GM19043 (cell line): ENCODE measurements at regions not wholly inside any gene's neighbourhood (a gene's known extent, or its start where the extent isn't known, plus 50 kb on each side); places are given as distances from the start of the nearest gene placed in this dataset.
"Not testable (repeated sequence)": the region's sequence is repeated elsewhere in the genome, so short reads cannot be mapped to it uniquely, and the experiment has no call there.

ENCODE experiments used
- ATAC-seq: cut with Tn5 transposase; IDR thresholded peaks from one replicate; pipeline ENCODE4 v1.9.1; 2021; ENCODE audit warnings: low read depth; ENCODE audit not compliant: unreplicated experiment

DNA sequence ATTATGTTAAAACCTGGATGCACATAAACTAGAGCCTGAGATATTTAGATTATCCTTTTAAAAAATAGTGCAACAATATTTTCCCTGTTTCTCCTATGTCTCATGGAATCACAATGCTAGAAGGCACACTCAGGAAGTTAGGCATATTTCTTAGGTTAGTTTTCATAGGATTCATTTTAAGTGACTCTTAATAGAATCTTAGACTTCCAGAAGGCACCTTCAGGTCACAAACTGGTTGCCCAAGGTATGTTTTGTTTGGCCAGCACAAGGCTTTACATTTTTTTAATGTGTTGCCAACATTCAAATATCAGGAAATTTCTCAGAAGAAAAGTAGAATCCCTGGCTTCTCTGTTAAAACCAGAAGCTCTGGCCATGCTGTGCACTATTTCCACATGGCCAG, 129.3 kb downstream of the LNPK start:
- ATAC-seq = no peak

DNA sequence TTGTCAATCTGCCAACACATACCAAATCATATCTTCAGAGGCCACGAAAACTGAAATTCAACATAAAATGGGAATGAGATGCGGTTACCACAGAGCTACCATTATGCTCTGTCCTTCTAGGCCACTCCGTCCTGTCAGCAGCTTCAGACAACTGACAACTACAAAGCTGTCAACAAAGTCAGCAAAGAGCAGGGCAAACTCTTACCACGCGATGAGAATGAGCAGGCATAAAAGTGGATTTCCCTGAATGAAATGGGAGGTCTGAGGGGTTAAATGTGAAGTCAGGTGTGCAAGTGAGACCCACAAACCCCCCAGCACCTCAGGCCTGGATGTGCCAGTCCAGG, 130.1 kb downstream of the LNPK start:
- no peak for ATAC-seq

DNA sequence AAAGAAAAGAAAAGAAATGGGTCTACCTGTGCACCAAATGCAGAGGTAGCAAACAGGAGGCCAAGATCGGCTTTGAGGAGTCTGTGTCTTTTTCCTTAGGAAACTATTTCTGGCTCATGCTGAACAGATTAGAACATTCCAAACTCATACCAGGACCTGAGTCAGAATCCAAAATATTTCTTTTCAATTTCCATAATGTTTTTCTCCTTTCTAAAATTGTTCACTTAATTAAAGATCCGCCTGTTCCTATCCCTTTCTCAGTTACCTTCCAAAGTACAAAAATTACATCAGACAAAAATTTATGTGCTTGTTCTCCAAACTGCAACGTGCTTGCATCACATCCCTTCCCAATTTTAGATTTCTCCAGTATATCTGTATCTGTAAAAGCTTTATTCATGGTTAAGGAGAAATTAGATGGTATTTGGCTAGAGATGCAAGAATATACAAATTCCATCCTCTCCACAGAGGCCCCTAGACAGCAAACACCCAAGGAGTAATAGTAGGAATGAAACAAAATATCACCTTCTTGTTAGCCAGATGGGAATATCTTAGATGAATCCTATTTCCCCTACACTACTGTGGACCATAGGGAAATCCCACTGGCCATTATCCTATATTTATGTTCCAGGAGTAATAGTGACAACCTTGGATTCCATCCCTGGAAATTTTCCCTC, 130.6 kb downstream of the LNPK start:
- no peak for ATAC-seq

DNA sequence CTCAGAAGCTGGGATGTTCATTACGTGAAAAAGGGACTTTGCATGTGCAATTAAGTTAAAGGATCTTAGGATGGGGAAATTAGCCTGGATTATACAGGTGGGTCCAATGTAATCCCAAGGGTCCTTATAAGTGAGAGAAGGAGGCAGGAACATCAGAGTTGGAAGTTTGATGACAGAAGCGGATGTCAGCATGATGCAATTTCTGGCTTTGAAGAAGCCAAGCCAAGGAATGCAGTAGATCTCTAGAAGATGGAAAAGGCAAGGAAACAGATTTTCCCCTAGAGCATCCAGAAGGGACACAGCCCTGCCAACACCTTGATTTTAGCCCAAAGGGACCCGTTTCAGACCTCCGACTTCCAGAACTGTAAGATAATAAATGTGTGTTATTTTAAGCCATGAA, 136.4 kb downstream of the LNPK start:
- ATAC-seq = no peak

DNA sequence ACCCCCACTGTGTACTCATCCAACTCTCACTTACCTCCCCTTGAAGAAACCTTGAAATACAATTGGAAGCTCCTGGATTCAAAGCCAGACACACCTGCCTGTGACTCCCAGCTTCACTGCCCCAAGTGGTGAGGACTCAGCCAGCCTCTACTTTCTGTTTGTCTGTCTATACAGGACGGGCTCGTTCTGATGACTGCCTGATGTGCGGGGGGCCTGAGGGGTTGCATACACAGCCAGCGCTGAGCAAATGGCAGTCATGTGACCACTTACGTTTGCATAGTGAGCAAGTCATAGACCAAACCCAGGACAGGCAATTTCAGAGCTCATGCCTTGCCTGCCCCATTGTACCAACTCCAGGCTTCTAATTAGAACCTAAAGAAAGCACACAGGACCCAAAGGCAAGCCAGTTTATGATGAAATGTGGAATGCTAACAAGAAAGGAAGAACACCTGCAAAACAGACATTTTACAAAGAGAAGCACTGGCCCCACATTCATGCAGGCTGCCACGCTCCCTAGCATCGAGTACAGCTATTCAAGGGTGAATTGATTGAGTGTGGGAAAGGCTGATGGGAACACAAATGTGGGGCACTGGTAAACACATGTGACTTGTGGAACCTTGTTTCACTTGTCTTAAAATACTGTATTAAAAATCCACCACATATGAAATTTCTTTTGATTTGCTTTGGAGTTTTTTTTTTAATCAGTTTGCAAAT, 137.8 kb downstream of the LNPK start:
- no peak for ATAC-seq

DNA sequence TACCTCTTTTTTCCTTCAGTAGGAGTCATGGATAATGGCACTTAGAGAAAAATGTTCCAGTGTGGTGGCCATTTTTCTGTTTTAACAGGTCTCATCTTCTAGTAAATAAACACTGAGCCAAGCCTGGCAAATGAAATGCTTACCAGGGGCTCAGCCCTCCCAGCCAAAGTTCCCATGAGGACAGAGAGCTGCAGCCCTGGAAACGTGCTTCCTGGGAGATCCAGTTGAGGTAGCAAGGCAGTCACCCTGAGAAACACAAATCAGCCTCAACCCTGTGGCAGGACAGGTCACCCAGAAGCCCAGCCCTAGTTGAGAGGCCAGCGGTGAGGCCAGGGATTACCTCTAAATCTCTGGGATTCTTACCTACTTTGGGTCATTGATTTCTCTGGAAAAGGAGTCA, 140.1 kb downstream of the LNPK start:
- ATAC-seq = no peak

DNA sequence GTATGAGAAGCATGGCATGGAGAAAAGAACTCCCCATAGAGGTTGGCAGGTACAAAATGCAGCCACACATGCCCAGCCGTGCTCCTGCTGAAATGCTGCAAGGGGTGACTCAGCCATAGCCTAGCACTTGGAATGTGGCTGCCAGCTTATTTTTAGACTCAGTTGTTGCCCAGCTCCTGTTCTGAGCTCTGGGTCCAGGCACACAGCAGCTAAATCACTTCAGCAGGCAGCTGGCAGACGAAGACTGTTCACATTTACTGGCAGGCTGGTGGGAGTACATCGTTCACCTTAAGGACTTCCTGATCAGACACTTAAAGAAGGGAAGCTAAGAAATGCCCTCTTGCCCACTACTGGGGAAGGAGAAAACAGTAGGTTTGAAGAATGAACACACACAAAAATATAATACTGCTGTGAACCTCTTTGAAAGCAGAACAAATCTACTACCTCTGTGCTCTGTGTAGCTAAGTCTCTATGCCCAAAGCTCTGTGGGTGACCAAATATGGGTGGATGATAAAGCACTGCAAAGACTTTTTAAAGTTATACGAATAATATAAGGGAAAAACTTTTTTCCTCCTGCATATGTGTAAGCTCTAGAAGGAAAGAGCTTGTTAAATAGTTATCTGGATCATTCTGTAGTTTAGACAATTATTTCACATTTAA, 146.1 kb downstream of the LNPK start:
- no peak for ATAC-seq

DNA sequence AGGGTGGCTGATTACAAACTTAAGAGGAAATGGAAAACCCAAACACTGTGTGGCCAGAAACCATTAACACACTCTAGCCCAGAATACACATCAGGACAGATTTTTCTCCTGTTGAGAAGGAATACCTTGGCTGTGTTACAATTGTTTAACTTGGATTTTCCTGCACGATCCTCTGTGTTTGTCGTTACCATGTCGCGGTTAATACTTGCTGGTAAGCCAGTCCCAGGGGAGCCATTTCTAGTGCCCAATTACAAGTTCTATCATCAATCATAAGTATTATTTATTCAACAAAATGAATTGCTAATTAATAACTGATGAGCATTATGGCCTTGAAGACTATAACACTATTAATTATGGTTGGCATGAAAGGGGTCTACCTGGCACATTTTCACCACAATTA, 146.8 kb downstream of the LNPK start:
- ATAC-seq = no peak

DNA sequence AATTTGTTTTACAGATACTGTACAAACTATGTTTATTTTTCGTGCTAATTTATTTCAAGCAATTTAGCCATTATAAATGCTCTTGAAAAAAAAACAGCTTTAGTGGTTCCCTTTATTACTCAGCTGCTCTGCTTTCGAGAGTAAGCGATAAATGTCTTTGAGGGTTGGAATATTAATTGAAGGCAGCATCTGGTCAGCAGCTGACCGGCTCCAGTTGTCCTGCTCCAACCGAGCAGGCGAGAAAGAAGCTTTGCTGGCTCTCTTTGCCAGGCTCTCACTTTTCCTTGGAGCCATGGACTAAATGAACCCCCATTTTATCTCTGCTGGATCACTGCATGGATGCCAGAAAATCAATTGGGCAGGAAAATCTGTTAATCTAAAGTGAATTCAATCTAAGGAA, 147.4 kb downstream of the LNPK start:
- no peak for ATAC-seq

DNA sequence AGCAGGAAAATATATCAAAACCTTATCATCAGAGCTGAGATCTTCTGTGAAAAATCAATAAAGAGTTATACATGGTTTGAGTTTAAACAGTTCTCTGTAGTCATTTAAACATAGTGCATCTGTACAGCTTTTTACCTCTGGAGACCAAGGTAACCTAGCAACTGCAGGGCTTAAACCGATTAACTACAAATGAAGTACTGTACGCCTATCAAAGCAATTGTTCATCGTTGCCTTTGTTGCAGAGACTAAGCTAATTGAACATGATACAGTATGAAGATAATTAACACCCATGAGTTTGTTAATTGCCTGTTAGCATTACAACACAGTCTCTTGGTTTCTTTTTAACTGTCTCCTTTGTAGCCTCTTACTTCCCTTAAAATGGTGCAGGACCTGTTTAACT, 147.9 kb downstream of the LNPK start:
- ATAC-seq = no peak

DNA sequence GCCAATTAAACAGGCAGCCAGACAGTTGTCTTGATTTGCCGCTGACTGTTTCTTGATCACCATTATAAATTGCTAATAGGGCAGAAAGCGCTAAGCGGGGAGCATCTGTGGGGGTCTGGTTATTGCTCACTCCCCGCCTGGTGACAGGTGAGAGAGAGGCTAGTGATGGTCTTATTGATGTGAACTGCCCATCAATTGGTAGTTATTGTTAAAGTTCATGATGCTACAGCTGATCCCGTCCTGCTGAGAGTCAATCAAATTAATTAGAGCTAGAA, 148.5 kb downstream of the LNPK start:
- no peak for ATAC-seq

DNA sequence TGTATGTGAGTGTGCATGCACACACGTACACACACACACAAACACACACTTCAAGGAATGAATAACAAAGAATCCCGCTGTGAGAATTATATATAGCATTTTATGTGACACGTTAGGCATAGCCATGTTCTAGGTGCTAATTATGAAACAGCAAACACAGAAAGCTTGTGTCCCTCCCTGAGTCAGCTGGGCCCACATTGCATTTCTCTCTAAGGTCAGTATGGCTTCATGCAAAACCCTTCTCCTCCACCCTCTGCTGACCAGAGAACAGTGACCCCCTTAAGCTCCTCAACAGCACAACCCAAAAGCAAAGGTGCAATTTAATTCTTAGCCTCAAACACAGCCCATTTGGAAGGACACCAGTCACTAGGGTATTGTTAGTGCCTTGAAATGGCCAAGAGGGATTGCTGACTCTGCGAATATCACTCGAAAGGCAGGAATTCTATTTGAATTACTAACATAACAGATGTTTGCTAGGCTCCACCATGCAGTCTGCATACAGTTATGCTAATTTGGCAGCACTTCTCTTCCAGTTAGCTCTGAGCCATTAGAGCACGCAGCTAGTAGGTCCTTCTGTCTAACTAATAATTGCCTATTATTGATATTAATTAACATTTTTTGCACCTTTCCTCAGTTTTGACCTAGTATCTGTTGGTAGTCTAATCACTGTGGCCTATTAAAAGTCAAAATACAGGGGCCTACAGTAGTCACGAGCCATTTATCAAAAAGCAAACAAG, 149.0 kb downstream of the LNPK start:
- no peak for ATAC-seq

DNA sequence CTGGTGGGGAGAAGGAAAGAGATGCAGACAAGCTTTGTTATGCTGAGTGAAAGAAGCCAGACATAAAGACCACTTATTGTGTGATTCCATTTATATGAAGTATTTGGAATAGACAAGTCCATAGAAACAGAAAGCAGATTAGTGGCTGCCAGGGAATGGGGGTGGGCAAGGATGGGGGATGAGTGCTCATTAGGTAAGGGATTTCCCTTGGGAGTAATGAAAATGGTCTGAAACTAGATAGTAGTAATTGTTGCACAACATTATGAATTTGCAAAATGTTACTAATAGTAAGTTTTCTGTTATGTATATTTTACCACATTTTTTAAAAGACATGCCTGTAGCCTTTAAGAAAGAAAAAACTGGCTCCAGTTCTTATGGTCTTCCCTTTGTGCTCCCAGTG, 154.9 kb downstream of the LNPK start:
- no peak for ATAC-seq

DNA sequence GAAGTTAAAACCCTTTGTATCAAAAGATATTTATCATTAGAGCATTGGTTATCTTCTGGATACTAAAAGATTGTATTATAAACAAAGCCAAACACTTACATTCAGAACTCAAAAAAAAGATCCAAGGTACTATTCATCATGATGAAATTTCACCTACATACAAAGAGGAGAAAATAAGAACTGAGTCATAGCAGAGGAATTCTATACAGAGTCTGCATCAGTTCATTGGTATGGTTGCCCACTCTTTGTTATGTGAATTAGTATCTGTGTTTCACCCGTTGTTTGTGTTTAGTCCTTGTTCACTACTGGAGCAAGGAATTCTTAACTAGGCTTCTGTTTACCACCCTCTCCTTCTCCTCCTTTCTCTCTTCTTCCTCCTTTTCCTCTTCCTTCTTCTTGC, 157.9 kb downstream of the LNPK start:
- no peak for ATAC-seq

DNA sequence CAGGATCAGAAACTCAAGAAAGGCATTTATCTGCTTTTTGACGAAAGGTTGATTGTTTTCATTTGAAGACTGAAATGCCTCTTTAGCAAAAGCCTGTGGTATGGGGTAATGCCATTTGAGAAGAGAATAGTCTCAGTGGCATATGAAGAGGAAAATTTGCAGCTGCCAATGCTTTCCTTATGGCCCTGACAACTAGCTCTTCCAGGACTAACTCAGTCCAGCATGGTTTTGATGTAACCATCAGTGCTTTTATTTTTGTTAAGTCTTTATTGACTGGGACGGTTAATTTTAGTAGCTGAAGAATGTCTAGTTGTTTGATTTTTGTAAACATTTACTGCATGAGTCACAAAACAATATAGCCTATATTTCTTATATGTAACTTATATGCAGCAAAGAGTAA, 158.4 kb downstream of the LNPK start:
- no peak for ATAC-seq

DNA sequence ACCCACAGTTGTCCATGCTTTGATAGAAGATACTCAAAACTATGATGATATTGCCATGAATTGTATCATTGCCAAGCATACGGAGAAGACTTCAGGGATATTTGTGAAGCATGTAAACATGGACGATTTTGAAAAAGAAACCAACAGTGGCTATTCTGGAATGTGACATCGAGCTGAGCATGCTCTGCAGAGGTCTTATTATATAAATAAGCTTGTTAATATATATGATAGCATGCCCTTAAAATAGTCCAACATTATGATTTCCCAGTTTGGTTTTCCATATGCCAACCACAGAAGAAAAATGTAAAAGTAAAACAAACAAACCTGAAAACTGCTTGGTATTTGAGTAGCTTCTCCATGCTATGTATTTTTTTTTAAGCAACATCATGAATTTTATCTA, 159.1 kb downstream of the LNPK start:
- no peak for ATAC-seq

DNA sequence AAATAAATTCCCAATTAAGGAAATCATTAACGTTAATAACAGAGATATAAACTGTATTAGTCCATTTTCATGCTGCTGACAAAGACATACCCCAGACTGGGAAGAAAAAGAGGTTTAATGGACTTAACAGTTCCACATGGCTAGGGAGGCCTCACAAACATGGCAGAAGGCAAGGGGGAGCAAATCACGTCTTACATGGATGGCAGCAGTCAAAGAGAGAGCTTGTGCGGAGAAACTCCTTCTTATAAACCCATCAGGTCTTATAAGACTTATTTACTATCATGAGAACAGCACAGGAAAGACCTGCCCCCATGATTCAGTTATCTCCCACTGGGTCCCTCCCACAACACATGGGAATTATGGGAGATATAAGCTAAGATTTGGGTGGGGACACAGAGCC, 161.3 kb downstream of the LNPK start:
- ATAC-seq = not testable (repeated sequence)

DNA sequence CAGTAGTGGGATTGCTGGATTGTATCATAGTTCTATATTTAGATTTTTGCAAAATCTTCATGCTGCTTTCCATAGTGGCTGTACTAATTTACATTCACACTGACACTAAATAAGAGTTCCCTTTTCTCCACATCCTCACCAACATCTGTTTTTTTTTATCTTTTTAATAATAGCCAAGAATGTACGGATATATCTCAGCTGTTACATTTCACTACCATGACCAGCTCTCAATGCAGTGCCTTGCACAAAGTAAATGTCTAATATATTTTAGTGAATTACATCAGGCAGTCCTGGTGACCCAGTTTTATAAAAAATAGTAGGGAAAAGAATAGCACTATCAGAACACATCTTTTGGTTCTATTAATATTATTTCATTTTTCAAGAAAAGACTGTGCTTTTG, 161.8 kb downstream of the LNPK start:
- ATAC-seq = no peak

DNA sequence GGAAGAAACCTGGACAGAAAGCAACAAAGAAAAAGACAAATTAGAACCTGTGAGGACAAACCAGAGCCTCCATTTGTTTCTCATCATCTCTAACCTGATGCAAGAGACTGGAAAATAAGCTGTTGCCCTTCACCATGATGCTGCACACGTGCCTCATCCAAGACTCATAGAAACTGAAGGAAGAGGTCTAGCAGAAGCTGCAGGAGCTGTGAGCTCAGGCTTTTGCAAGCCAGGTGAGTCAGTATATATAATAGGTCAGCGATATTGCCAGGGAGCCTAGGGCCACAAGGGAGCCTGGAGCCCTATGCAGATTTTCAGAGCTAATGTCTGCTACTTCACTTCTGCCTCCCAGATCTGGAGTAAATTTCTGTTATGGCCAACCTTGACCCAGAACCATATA, 163.1 kb downstream of the LNPK start:
- no peak for ATAC-seq

DNA sequence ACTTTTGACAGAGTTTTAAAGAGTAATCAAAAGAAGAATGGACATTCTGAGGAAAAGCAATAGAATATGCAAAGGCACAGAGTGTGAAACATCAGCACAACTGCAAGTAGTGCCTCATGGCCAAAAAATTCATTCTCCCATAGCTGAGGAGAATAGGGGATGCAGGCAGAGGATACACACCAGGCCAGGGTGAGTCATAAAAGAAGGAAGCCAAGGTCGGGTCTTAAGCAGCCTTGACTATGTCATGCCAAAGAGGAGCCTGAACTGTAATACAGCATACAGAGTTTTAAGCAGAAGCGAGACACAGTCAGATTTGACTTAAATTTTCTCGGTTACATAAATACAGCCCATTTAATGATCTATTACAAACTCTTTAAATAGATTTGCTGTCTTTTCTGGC, 165.0 kb downstream of the LNPK start:
- no peak for ATAC-seq

DNA sequence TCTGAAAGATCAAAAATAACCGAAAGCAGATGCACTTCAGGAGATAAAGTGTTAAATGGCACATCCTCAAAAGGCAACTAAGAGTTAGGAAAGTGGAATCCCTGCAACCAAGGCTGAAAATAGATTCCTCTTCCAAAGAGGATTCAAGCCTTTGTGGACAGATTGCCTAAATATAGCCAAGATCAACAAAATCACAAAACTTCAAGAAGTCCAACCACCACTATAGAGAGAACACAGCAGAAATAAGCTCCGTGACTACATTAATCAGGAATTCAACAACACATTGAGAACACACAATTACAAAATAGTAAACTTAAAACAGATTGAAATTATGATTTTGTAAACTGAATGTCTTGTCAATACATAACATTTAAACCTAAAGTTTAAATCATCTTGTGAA, 165.7 kb downstream of the LNPK start:
- no peak for ATAC-seq

DNA sequence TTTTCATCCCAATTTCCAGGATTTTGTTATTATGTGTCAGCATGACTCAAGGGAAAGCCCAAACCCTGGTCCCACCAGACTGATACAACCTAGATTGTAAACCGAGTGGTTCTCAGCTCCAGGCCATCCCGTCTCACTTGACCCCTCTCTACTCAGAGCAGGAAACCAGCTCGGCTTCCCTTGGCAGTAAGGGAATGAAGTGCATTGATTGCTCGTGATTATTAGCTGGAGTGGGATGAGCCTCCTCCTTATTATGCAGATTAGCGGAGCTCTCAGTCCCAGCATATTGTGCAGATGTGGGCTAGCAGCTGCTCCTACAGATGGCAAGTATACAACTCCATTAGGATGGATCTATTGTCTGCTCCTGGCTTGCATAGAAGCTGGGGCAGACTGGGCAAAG, 167.6 kb downstream of the LNPK start:
- no peak for ATAC-seq
